Hepatocyte (in vitro differentiated cells): ENCODE measurements at regions not wholly inside any gene's neighbourhood (a gene's known extent, or its start where the extent isn't known, plus 50 kb on each side); places are given as distances from the start of the nearest gene placed in this dataset.

Source experiments
- DNase-seq: peaks from one replicate; pipeline ENCODE4 v3.0.0-alpha.2; 2016; ENCODE audit warnings: low spot score
- H2AFZ ChIP-seq: fragments of 200-600 bp; sonication (generic); 2 replicates; pipeline ENCODE4 v1.6.0; 2016; ENCODE audit warnings: antibody characterized with exemption, mild to moderate bottlenecking
- H3K27ac ChIP-seq: fragments of 200-600 bp; sonication (generic); 2 replicates; pipeline ENCODE4 v1.5.1; 2016; ENCODE audit warnings: mild to moderate bottlenecking
- H3K27me3 ChIP-seq: fragments of 200-600 bp; sonication (generic); 2 replicates; pipeline ENCODE4 v1.6.1; 2016
- H3K36me3 ChIP-seq: fragments of 200-600 bp; sonication (generic); replicated peaks from 2 replicates; pipeline ENCODE4 v1.5.1; 2016; ENCODE audit warnings: low read depth; ENCODE audit not compliant: insufficient read depth
- H3K4me1 ChIP-seq: fragments of 200-600 bp; sonication (generic); 2 replicates; pipeline ENCODE4 v1.5.1; 2016; ENCODE audit warnings: mild to moderate bottlenecking, moderate library complexity; ENCODE audit not compliant: insufficient read depth
- H3K4me2 ChIP-seq: fragments of 200-600 bp; sonication (generic); 2 replicates; pipeline ENCODE4 v1.6.0; 2016
- H3K4me3 ChIP-seq: fragments of 200-600 bp; sonication (generic); 2 replicates; pipeline ENCODE4 v1.5.1; 2016; ENCODE audit warnings: mild to moderate bottlenecking
- H3K79me2 ChIP-seq: fragments of 200-600 bp; sonication (generic); 2 replicates; pipeline ENCODE4 v1.6.0; 2017; ENCODE audit warnings: mild to moderate bottlenecking
- H3K9me2 ChIP-seq: fragments of 200-600 bp; sonication (generic); replicated peaks from 2 replicates; pipeline ENCODE4 v1.6.0; 2017; ENCODE audit warnings: mild to moderate bottlenecking; ENCODE audit not compliant: insufficient read depth
- H3K9me3 ChIP-seq: fragments of 200-600 bp; sonication (generic); 2 replicates; pipeline ENCODE4 v1.5.1; 2016; ENCODE audit warnings: low read depth, mild to moderate bottlenecking
- H4K20me1 ChIP-seq: fragments of 200-600 bp; sonication (generic); 2 replicates; pipeline ENCODE4 v1.6.0; 2016; ENCODE audit warnings: mild to moderate bottlenecking; ENCODE audit not compliant: insufficient read depth, poor library complexity, severe bottlenecking
- EZH2 ChIP-seq: fragments of 200-600 bp; sonication (generic); IDR thresholded peaks from 2 replicates; pipeline ENCODE4 v1.6.1; 2016; ENCODE audit warnings: antibody characterized with exemption, mild to moderate bottlenecking, borderline replicate concordance
- EZH2phosphoT487 ChIP-seq: fragments of 200-600 bp; sonication (generic); IDR thresholded peaks from one replicate; pipeline ENCODE4 v1.6.1; 2018; ENCODE audit warnings: antibody characterized with exemption, mild to moderate bottlenecking, low read depth, moderate library complexity; ENCODE audit not compliant: unreplicated experiment, severe bottlenecking
- WGBS: methylation state at CpG from one replicate; pipeline ENCODE4 v1.1.6; 2016; ENCODE audit warnings: low lambda C conversion rate; ENCODE audit errors: missing lambda C conversion rate; 5-methylcytosine and 5-hydroxymethylcytosine counted together
- TF ChIP-seq, protein P1 (sequence below): fragments of 200-600 bp; sonication (generic); IDR thresholded peaks from 2 replicates; pipeline ENCODE4 v1.5.1; 2016; ENCODE audit warnings: antibody characterized with exemption, mild to moderate bottlenecking; ENCODE audit not compliant: poor library complexity

DNA sequence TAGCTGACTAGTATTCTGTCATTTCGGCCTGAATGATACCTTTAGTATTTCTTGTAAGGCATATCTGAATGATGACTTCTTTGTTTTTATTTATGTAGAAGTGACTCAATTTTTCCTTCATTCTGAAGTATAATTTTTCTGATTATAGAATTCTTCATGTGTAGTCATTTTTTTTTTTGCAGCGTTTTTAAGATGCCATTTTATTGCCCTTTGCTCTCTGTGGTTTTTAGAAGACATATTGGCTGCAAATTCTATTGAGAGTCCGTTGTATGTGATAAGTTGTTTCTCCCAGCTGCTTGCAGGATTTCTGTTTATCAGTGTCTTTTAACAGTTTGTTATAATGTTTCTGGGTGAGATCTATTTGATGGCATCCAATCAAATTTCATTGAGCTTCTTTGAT is 1224.8 kb downstream of the JRKL start:
- 52% methylated on average over 3 of the region's 3 CpGs for WGBS
- Histone ChIP-seq H4K20me1 (no peaks in the 10 kb centered on the region), H3K4me2 (no peak overlapping the region), H3K27me3 (no peaks in the 10 kb centered on the region), H3K9me2 (no peaks in the 10 kb centered on the region), H3K36me3 (no peaks in the 10 kb centered on the region), H3K9me3 (no peaks in the 10 kb centered on the region), H3K27ac (no peak overlapping the region), H3K4me3 (no peak overlapping the region), H2AFZ (no peak overlapping the region), H3K79me2 (no peaks in the 10 kb centered on the region), H3K4me1 (no peaks in the 10 kb centered on the region)
- DNase-seq, result no peak
- TF ChIP-seq EZH2, result no peak
- TF ChIP-seq, protein P1, sequence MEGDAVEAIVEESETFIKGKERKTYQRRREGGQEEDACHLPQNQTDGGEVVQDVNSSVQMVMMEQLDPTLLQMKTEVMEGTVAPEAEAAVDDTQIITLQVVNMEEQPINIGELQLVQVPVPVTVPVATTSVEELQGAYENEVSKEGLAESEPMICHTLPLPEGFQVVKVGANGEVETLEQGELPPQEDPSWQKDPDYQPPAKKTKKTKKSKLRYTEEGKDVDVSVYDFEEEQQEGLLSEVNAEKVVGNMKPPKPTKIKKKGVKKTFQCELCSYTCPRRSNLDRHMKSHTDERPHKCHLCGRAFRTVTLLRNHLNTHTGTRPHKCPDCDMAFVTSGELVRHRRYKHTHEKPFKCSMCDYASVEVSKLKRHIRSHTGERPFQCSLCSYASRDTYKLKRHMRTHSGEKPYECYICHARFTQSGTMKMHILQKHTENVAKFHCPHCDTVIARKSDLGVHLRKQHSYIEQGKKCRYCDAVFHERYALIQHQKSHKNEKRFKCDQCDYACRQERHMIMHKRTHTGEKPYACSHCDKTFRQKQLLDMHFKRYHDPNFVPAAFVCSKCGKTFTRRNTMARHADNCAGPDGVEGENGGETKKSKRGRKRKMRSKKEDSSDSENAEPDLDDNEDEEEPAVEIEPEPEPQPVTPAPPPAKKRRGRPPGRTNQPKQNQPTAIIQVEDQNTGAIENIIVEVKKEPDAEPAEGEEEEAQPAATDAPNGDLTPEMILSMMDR, result no peak
- TF ChIP-seq EZH2phosphoT487, result no peak

DNA sequence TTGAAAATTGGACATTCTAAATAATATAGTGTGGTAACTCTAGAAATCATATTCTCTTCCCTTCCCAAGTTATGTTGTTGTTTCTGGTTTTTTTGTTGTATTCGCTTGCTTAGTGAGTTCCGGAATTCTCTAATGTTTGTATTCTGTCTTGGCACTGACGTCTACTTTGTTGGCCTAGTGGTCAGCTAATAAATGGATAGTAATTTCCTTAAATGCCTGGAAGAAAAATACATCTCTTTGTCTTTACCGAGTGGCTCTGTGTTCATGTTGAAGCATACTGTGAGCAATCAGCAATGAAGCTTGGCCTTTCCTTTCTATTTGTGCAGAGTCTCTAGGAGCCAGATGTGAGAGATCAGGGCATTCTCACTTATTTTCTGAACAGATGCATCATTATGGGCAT is 1225.7 kb downstream of the JRKL start:
- Histone ChIP-seq H3K4me1 (no peaks in the 10 kb centered on the region), H3K4me3 (no peak overlapping the region), H2AFZ (no peak overlapping the region), H3K4me2 (no peak overlapping the region), H3K27ac (no peak overlapping the region), H3K9me2 (no peaks in the 10 kb centered on the region), H4K20me1 (no peaks in the 10 kb centered on the region), H3K9me3 (no peaks in the 10 kb centered on the region), H3K36me3 (no peaks in the 10 kb centered on the region), H3K79me2 (no peaks in the 10 kb centered on the region), H3K27me3 (no peaks in the 10 kb centered on the region)
- no peak for TF ChIP-seq EZH2
- TF ChIP-seq, protein P1, result no peak
- no peak for TF ChIP-seq EZH2phosphoT487
- no peak for DNase-seq
- 84% methylated on average over 4 of the region's 4 CpGs for WGBS

DNA sequence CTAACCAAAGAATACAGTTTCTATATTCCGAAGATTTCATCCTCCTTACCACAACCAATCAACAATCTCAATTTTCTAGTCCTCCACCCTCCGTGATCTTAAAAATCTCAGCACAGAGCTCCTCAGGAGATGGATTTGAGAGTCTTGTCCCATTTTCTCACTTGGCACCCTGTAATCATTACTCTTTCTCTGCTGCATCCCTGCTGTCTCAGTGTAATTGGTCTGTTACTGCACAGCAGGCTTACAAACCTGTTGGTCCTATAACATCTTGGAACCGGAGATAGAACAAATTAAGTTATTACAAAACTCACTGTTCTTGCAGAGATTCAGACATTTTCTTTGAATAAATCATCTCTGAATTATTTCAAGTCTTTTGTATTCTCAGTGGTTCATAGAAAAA is 1227.2 kb downstream of the JRKL start:
- TF ChIP-seq, protein P1, result no peak
- TF ChIP-seq EZH2phosphoT487 (no peak), EZH2 (no peak)
- no peaks in the 10 kb centered on the region for H3K79me2 ChIP-seq
- no peaks in the 10 kb centered on the region for H4K20me1 ChIP-seq
- no peak overlapping the region for H2AFZ ChIP-seq
- no peak overlapping the region for H3K27ac ChIP-seq
- H3K4me1 ChIP-seq, result no peaks in the 10 kb centered on the region
- no peaks in the 10 kb centered on the region for H3K27me3 ChIP-seq
- 92% methylated on average over 3 of the region's 3 CpGs for WGBS
- H3K9me3 ChIP-seq, result no peaks in the 10 kb centered on the region
- no peak overlapping the region for H3K4me2 ChIP-seq
- no peaks in the 10 kb centered on the region for H3K9me2 ChIP-seq
- DNase-seq, result no peak
- no peak overlapping the region for H3K4me3 ChIP-seq
- no peaks in the 10 kb centered on the region for H3K36me3 ChIP-seq

DNA sequence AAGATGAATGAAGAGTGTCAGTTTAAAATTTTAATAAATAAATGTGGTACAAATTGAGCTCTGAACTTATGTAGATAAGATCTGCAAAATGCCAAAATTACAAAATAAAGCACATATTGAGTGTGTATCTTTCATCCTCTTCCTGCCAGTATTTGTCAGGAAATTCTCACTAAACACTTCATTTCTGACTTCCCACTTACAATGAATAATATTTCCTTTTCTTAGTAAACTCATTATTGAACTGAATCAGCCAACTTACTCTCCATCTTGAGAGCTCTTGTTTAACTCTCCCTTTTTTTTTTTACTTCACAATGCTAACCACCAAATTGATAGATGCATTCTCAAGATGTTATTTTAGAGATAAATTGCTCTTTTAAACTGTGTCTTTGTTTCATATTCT is 1230.2 kb downstream of the JRKL start:
- Histone ChIP-seq H3K4me2 (no peak overlapping the region), H4K20me1 (no peaks in the 10 kb centered on the region), H3K4me1 (no peaks in the 10 kb centered on the region), H3K79me2 (no peaks in the 10 kb centered on the region), H3K4me3 (no peak overlapping the region), H3K9me2 (no peaks in the 10 kb centered on the region), H3K9me3 (no peaks in the 10 kb centered on the region), H2AFZ (no peak overlapping the region), H3K27me3 (no peaks in the 10 kb centered on the region), H3K27ac (no peak overlapping the region), H3K36me3 (no peaks in the 10 kb centered on the region)
- TF ChIP-seq EZH2phosphoT487 (no peak), EZH2 (no peak)
- TF ChIP-seq, protein P1, result no peak
- no peak for DNase-seq
